SK-N-SH (cell line): ENCODE measurements at regions not wholly inside any gene's neighbourhood (a gene's known extent, or its start where the extent isn't known, plus 50 kb on each side); places are given as distances from the start of the nearest gene placed in this dataset.

Experiments
- CTCF ChIA-PET: fragments of 300-600, 350-600 bp; formaldehyde crosslinking; extraction: SDS; loops from one replicate; lab custom pipeline; 2021; lab: Yijun Ruan, JAX
- POLR2A ChIA-PET: fragments of 350-600 bp; sonication (Branson Sonifier 250); formaldehyde crosslinking; extraction: SDS; loops from one replicate; lab custom pipeline; 2020; ENCODE audit warnings: antibody characterized with exemption, inconsistent platforms; lab: Yijun Ruan, JAX
- DNase-seq: peaks from one replicate; pipeline ENCODE4 v3.0.0; 2012
- H2AFZ ChIP-seq: fragments of 200-600 bp; sonication (generic); 2 replicates; pipeline ENCODE4 v1.8.1; 2016; ENCODE audit warnings: antibody characterized with exemption, mild to moderate bottlenecking, low read depth
- H3F3A ChIP-seq: fragments of 200-600 bp; sonication (generic); replicated peaks from 2 replicates; pipeline ENCODE3; 2016; ENCODE audit warnings: antibody characterized with exemption, mild to moderate bottlenecking; ENCODE audit not compliant: insufficient read depth
- H3K27ac ChIP-seq, 2 experiments: fragments of 200-500 bp in 1 of 2; fragments of 200-600 bp in 1 of 2; sonication (Bioruptor generic) in 1 of 2; sonication (generic), shearing (Covaris generic) in 1 of 2; 2 replicates each; pipeline versions ENCODE4 v1.5.1 to v1.6.1; 2014 to 2016; ENCODE audit warnings: low read depth in 2 of 2, inconsistent platforms in 1 of 2, low read length in 1 of 2, mild to moderate bottlenecking in 1 of 2, mixed read lengths in 1 of 2
- H3K27me3 ChIP-seq: fragments of 200-600 bp; sonication (generic), shearing (Covaris generic); 2 replicates; pipeline ENCODE4 v1.6.1; 2016; ENCODE audit warnings: mixed run types; ENCODE audit not compliant: insufficient read depth
- H3K36me3 ChIP-seq, 2 experiments: fragments of 200-500 bp in 1 of 2; fragments of 200-600 bp in 1 of 2; sonication (Bioruptor generic) in 1 of 2; sonication (generic) in 1 of 2; replicated peaks in 1 of 2; 2 replicates each; pipeline versions ENCODE3 to v1.5.1; 2014 to 2016; ENCODE audit warnings: low read length in 1 of 2, mild to moderate bottlenecking in 1 of 2; ENCODE audit not compliant: insufficient read depth in 2 of 2, control insufficient read depth in 1 of 2
- H3K4me1 ChIP-seq, 2 experiments: fragments of 200-500 bp in 1 of 2; fragments of 200-600 bp in 1 of 2; sonication (Bioruptor generic) in 1 of 2; sonication (generic), shearing (Covaris generic) in 1 of 2; 2 replicates each; pipeline versions ENCODE4 v1.5.1 to v1.6.1; 2014 to 2016; ENCODE audit warnings: low read depth in 1 of 2, low read length in 1 of 2, mixed run types in 1 of 2; ENCODE audit not compliant: insufficient read depth in 2 of 2, control insufficient read depth in 1 of 2
- H3K4me2 ChIP-seq: fragments of 200-600 bp; sonication (generic), shearing (Covaris generic); 2 replicates; pipeline ENCODE4 v1.6.1; 2017; ENCODE audit warnings: mixed run types
- H3K4me3 ChIP-seq, 2 experiments: fragments of 200-500 bp in 1 of 2; fragments of 200-600 bp in 1 of 2; sonication (Bioruptor generic) in 1 of 2; sonication (generic), shearing (Covaris generic) in 1 of 2; 2 replicates each; pipeline versions ENCODE4 v1.5.1 to v1.8.1; 2014 to 2016; ENCODE audit warnings: low read depth in 2 of 2, inconsistent platforms in 1 of 2, low read length in 1 of 2, mild to moderate bottlenecking in 1 of 2, mixed read lengths in 1 of 2, moderate library complexity in 1 of 2
- H3K79me2 ChIP-seq: fragments of 200-600 bp; sonication (generic); 2 replicates; pipeline ENCODE4 v1.8.1; 2017; ENCODE audit warnings: mild to moderate bottlenecking; ENCODE audit not compliant: insufficient read depth
- H3K9ac ChIP-seq: fragments of 200-600 bp; sonication (generic); 2 replicates; pipeline ENCODE4 v1.6.1; 2017; ENCODE audit warnings: mixed run types
- H3K9me2 ChIP-seq: fragments of 200-600 bp; sonication (generic); 2 replicates; pipeline ENCODE4 v1.6.1; 2017; ENCODE audit warnings: mixed run types
- H3K9me3 ChIP-seq: fragments of 200-600 bp; sonication (generic); 2 replicates; pipeline ENCODE4 v1.6.1; 2017; ENCODE audit warnings: mixed run types, mild to moderate bottlenecking, moderate library complexity
- H4K20me1 ChIP-seq: fragments of 200-600 bp; sonication (generic); 2 replicates; pipeline ENCODE4 v1.6.1; 2017; ENCODE audit warnings: mild to moderate bottlenecking, mixed run types; ENCODE audit not compliant: insufficient read depth
- ELF1 ChIP-seq: IDR thresholded peaks from 2 replicates; pipeline ENCODE4 v1.4.0; 2012
- FOSL2 ChIP-seq: IDR thresholded peaks from 2 replicates; pipeline ENCODE4 v1.4.0; 2012; ENCODE audit warnings: low read depth, mild to moderate bottlenecking, moderate library complexity, borderline replicate concordance
- FOXJ3 ChIP-seq: sonication (generic); formaldehyde crosslinking; IDR thresholded peaks from 2 replicates; pipeline ENCODE4 v1.5.1; 2020; ENCODE audit warnings: mild to moderate bottlenecking, missing genetic modification reagents
- FOXM1 ChIP-seq: IDR thresholded peaks from 2 replicates; pipeline ENCODE4 v1.4.0; 2012; ENCODE audit warnings: low read depth, mild to moderate bottlenecking
- GABPA ChIP-seq: IDR thresholded peaks from 2 replicates; pipeline ENCODE4 v1.4.0; 2012; ENCODE audit warnings: low read depth, mild to moderate bottlenecking
- JUND ChIP-seq: IDR thresholded peaks from 2 replicates; pipeline ENCODE4 v1.4.0; 2012
- MEF2A ChIP-seq: IDR thresholded peaks from 2 replicates; pipeline ENCODE4 v1.4.0; 2012; ENCODE audit warnings: low read depth, borderline replicate concordance
- NRF1 ChIP-seq: IDR thresholded peaks from 2 replicates; pipeline ENCODE4 v1.6.1; 2012; ENCODE audit warnings: low read depth, mild to moderate bottlenecking, low read length
- POLR2AphosphoS5 ChIP-seq: IDR thresholded peaks from 2 replicates; pipeline ENCODE4 v1.6.1; 2012; ENCODE audit warnings: low read depth, low read length
- RFX5 ChIP-seq: IDR thresholded peaks from 2 replicates; pipeline ENCODE4 v1.6.1; 2012; ENCODE audit warnings: mild to moderate bottlenecking, improper control_type of control experiment, low read length
- TAF1 ChIP-seq: IDR thresholded peaks from 2 replicates; pipeline ENCODE4 v1.6.1; 2012; ENCODE audit warnings: low read depth, mild to moderate bottlenecking, low read length, moderate library complexity, borderline replicate concordance
- YY1 ChIP-seq: IDR thresholded peaks from 2 replicates; pipeline ENCODE4 v1.4.0; 2012; ENCODE audit warnings: low read depth, mild to moderate bottlenecking
- WGBS: methylation state at CpG from one replicate; pipeline ENCODE4 v1.1.6; 2017; ENCODE audit warnings: low lambda C conversion rate; 5-methylcytosine and 5-hydroxymethylcytosine counted together
- TF ChIP-seq, protein P1 (sequence below): IDR thresholded peaks from 2 replicates; pipeline ENCODE4 v1.4.0; 2012; ENCODE audit warnings: low read depth
- TF ChIP-seq, protein P2 (sequence below): IDR thresholded peaks from 2 replicates; pipeline ENCODE4 v1.4.0; 2012; ENCODE audit warnings: low read depth, borderline replicate concordance
- TF ChIP-seq, protein P3 (sequence below): IDR thresholded peaks from 2 replicates; pipeline ENCODE4 v1.4.0; 2012; ENCODE audit warnings: low read depth, borderline replicate concordance
- TF ChIP-seq, protein P4 (sequence below): fragments of 200-600 bp; sonication (generic); IDR thresholded peaks from 2 replicates; pipeline ENCODE4 v1.6.1; 2017; ENCODE audit warnings: antibody characterized with exemption, mild to moderate bottlenecking, moderate library complexity
- TF ChIP-seq, protein P5 (sequence below): fragments of 150-350 bp; IDR thresholded peaks from 2 replicates; pipeline ENCODE4 v1.6.1; 2017; ENCODE audit warnings: antibody characterized with exemption, low read length, low read depth, borderline replicate concordance

DNA sequence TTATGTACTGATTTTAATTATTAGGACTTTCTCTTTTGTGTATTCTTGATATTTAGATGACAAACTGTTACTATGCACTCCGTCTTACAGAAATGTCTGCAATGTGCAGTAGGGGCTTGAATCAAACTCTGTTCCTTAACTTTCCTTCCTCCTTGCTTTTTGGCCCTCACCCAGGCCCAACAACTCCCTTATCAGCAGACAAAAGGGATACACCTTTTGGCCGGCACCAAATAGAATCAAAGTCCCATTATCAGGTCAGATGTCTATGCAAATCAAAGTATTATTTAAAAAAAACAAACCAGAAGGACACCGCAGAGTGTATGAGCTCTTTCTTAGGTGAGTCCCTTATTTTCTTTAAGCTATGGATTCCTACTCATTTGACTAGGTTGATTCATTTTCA lies 116.3 kb upstream of the SERPINE2 start:
- Histone ChIP-seq H3F3A (no peaks in the 10 kb centered on the region), H4K20me1 (no peaks in the 10 kb centered on the region), H3K4me3 (no peak overlapping the region), H3K4me1 (peaks cover 0 to 14% of the 10 kb centered on the region in 2 experiments; a peak in 2 of 4 replicates), H3K27ac (peak overlapping the region in 1 of 2 experiments; percentile 48; a peak in 2 of 4 replicates), H3K9ac (no peak overlapping the region), H3K79me2 (no peaks in the 10 kb centered on the region), H3K4me2 (peak overlapping the region; percentile 19; the same call in 1 of the 2 replicates), H3K9me2 (no peaks in the 10 kb centered on the region), H3K27me3 (no peaks in the 10 kb centered on the region), H2AFZ (no peak overlapping the region; the same call in 1 of the 2 replicates), H3K9me3 (no peaks in the 10 kb centered on the region), H3K36me3 (no peaks in the 10 kb centered on the region)
- DNase-seq, result no peak
- CTCF ChIA-PET, result no interaction called here
- TF ChIP-seq, protein P1, sequence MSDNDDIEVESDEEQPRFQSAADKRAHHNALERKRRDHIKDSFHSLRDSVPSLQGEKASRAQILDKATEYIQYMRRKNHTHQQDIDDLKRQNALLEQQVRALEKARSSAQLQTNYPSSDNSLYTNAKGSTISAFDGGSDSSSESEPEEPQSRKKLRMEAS, result no peak
- TF ChIP-seq YY1, result no peak
- TF ChIP-seq FOSL2, result no peak
- TF ChIP-seq, protein P2, sequence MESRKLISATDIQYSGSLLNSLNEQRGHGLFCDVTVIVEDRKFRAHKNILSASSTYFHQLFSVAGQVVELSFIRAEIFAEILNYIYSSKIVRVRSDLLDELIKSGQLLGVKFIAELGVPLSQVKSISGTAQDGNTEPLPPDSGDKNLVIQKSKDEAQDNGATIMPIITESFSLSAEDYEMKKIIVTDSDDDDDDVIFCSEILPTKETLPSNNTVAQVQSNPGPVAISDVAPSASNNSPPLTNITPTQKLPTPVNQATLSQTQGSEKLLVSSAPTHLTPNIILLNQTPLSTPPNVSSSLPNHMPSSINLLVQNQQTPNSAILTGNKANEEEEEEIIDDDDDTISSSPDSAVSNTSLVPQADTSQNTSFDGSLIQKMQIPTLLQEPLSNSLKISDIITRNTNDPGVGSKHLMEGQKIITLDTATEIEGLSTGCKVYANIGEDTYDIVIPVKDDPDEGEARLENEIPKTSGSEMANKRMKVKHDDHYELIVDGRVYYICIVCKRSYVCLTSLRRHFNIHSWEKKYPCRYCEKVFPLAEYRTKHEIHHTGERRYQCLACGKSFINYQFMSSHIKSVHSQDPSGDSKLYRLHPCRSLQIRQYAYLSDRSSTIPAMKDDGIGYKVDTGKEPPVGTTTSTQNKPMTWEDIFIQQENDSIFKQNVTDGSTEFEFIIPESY, result no peak
- no peak for TF ChIP-seq RFX5
- TF ChIP-seq FOXM1, result no peak
- TF ChIP-seq, protein P3, sequence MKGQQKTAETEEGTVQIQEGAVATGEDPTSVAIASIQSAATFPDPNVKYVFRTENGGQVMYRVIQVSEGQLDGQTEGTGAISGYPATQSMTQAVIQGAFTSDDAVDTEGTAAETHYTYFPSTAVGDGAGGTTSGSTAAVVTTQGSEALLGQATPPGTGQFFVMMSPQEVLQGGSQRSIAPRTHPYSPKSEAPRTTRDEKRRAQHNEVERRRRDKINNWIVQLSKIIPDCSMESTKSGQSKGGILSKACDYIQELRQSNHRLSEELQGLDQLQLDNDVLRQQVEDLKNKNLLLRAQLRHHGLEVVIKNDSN, result no peak
- TF ChIP-seq JUND, result no peak
- POLR2A ChIA-PET, result no interaction called here
- 92% methylated on average over 3 of the region's 3 CpGs for WGBS

DNA sequence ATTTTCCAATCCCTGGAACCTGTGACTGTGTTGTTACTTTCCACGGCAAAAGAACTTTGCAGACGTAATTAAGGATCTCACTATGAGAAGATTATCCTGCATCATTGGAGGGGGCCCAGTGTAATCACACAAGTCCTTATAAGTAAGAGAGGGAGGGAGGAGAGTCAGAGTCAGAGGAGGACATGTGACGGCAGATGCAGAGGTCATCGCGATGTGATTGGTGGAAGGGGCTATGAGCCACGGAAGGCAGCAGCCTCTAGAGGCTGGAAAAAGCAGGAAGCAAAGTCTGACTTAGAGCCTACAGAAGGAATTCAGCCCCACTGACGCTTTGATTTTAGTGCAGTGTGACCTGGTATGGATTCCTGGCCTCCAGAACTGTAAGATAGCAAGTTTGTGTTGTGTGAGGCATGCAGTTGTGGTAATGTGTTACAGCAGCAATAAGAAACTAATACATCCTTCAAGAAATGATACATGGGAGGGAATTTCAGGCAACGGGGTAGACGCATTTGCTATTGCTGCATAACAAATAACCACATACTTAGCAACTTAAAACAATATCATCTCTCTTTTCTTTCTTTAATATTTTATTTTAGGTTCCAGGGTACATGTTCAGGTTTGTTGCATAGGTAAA lies 112.7 kb upstream of the SERPINE2 start:
- Histone ChIP-seq H3K9me2 (no peaks in the 10 kb centered on the region), H2AFZ (no peak overlapping the region), H3K36me3 (no peaks in the 10 kb centered on the region), H3F3A (no peaks in the 10 kb centered on the region), H3K9ac (no peak overlapping the region), H3K4me1 (peaks cover 0 to 14% of the 10 kb centered on the region in 2 experiments; a peak in 1 of 4 replicates), H3K4me2 (no peak overlapping the region), H3K27me3 (no peaks in the 10 kb centered on the region), H3K9me3 (no peaks in the 10 kb centered on the region), H3K79me2 (no peaks in the 10 kb centered on the region), H4K20me1 (no peaks in the 10 kb centered on the region), H3K4me3 (no peak overlapping the region), H3K27ac (no peak overlapping the region)
- ChIA-PET POLR2A (no interaction called here), CTCF (no interaction called here)
- TF ChIP-seq ELF1 (no peak), JUND (no peak), POLR2AphosphoS5 (no peak), TAF1 (no peak), NRF1 (no peak), GABPA (no peak), FOXJ3 (CRISPR knock-in tag) (no peak), MEF2A (no peak)
- TF ChIP-seq, protein P4, sequence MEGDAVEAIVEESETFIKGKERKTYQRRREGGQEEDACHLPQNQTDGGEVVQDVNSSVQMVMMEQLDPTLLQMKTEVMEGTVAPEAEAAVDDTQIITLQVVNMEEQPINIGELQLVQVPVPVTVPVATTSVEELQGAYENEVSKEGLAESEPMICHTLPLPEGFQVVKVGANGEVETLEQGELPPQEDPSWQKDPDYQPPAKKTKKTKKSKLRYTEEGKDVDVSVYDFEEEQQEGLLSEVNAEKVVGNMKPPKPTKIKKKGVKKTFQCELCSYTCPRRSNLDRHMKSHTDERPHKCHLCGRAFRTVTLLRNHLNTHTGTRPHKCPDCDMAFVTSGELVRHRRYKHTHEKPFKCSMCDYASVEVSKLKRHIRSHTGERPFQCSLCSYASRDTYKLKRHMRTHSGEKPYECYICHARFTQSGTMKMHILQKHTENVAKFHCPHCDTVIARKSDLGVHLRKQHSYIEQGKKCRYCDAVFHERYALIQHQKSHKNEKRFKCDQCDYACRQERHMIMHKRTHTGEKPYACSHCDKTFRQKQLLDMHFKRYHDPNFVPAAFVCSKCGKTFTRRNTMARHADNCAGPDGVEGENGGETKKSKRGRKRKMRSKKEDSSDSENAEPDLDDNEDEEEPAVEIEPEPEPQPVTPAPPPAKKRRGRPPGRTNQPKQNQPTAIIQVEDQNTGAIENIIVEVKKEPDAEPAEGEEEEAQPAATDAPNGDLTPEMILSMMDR, result no peak
- TF ChIP-seq, protein P5, sequence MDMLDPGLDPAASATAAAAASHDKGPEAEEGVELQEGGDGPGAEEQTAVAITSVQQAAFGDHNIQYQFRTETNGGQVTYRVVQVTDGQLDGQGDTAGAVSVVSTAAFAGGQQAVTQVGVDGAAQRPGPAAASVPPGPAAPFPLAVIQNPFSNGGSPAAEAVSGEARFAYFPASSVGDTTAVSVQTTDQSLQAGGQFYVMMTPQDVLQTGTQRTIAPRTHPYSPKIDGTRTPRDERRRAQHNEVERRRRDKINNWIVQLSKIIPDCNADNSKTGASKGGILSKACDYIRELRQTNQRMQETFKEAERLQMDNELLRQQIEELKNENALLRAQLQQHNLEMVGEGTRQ, result no peak
- WGBS, result 88% methylated on average over 9 of the region's 9 CpGs
- DNase-seq, result no peak
